RCC 7860 (cell line): ENCODE measurements at regions not wholly inside any gene's neighbourhood (a gene's known extent, or its start where the extent isn't known, plus 50 kb on each side); places are given as distances from the start of the nearest gene placed in this dataset.

Experiments used
- DNase-seq: peaks from one replicate; pipeline ENCODE4 v3.0.0-alpha.2; 2015; ENCODE audit warnings: low spot score
- FAIRE-seq: peaks from 2 replicates; lab custom pipeline; 2012; peaks lifted over from hg19 to GRCh38; lab: Jason Lieb, UNC

GRCh38 chr20:46811224-46812084, 83.2 kb upstream of the EYA2 start:
- FAIRE-seq = no peak
- no peak for DNase-seq

GRCh38 chr20:46814366-46815232, 80.0 kb upstream of the EYA2 start:
- peak; percentile 84 for DNase-seq

DNA sequence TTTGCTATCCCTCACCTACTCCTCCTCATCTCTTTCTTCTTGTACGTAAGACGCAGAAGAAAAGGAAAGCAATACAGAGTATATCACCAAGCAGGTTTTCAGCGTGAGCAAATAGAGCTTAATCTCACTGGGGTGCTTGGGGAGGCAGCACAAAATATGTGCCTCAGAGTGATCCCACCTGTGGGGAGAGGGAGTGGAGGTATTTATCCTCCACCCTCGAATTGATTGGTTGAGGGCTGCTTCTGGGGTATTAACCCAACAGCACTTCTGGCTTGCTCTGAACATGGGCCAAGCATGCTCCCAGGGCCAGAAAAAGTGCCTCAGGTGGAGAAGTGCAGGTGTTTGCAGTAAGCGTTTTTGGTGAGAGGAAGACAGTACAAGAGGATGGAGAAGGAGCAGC, 78.5 kb upstream of the EYA2 start:
- no peak for FAIRE-seq
- DNase-seq = no peak

More at GRCh38 chr20:46814366-46815232, 80.0 kb upstream of the EYA2 start:
- peak; percentile 88 for FAIRE-seq

DNA sequence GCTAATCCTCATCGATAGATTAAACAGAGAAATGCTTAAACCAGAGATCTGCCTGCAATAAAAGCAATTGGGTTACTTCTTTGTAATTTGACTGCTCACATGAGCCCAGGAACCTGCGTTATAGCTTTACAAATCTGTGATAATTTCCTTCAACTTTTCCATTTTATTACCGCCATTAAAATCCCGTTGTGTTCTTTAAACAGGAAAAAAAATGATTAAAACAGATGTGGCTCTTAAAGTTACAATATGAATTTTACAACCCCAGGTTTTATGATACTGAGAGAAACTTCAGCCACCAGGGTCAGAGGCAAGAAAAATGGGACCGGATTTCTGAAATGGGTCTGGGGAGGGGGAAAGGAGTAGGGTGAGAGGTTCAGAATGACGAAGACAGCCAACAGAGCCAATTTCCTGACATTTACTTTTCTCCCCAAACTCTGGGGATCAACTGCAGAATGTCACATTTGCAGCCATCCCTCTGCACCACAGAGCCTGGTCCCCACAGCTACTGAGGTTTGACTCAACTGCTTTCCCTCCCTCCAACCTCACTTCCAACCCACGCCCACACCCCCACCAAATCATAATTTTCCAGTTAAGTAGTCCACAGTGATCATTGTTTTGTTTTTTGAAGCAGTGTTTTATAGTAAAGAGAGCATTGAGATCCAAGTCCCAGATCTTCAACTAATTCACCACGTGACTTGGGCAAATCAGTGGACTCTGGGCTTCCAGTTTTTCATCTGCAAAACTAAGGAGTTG, 77.6 kb upstream of the EYA2 start:
- FAIRE-seq (no peak), DNase-seq (no peak)

- no peak for FAIRE-seq
- DNase-seq = no peak
Measured at GRCh38 chr20:46820682-46821081, 74.0 kb upstream of the EYA2 start.

- peak; percentile 51 for DNase-seq
- no peak for FAIRE-seq
Measured at GRCh38 chr20:46823271-46823751, 71.3 kb upstream of the EYA2 start.

DNA sequence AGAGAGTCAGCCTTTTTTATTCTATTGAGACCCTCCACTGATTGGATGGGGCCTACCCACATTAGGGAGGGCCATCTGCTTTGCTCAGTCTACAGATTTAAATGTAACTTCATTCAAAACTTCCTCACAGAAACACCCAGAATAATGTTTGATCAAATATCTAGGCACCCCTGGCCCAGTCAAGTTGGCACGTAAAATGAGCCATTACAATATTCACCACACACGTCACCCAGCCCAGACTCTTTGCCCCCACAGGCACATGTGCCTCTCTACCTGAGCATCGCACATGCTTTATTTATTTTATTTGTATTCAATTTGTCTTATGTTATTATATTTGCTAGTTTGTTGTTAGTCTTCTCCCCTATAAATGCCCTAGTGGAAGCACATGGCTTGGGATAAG, 70.9 kb upstream of the EYA2 start:
- no peak for FAIRE-seq

GRCh38 chr20:46826343-46826984, 68.2 kb upstream of the EYA2 start:
- FAIRE-seq (no peak), DNase-seq (no peak)

More for the DNA sequence above, 70.9 kb upstream of the EYA2 start:
- no peak for DNase-seq

GRCh38 chr20:46827718-46828458, 66.8 kb upstream of the EYA2 start:
- DNase-seq = no peak

GRCh38 chr20:46828471-46828870, 66.2 kb upstream of the EYA2 start:
- peak; percentile 41 for DNase-seq
- FAIRE-seq = no peak

More at GRCh38 chr20:46827718-46828458, 66.8 kb upstream of the EYA2 start:
- no peak for FAIRE-seq

- DNase-seq = no peak
- no peak for FAIRE-seq
Measured at GRCh38 chr20:46830886-46831632, 63.6 kb upstream of the EYA2 start.

- no peak for FAIRE-seq
- DNase-seq = no peak
Measured at GRCh38 chr20:46831633-46832011, 63.0 kb upstream of the EYA2 start.

DNA sequence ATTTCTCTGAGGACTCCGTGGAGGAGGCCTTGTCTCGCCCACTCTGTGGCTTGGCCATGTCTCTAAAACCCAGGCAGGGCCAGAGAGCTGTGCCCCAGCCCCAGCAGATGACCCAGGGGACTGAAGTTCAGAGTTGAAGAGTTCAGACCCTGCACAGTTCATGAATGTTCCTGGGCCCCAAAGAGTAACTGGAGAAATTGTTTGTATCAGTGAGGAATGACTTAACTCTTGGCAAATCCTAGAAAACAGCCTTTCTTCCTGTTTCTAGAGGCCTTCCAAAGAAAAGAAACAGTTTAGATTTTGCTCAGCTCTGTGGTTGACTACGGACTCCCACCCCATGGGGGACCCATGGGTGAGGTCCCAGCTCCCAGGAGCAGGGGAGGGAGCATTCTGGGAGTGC, 62.1 kb upstream of the EYA2 start:
- DNase-seq = no peak
- FAIRE-seq = no peak

- FAIRE-seq = no peak
- no peak for DNase-seq
Measured at GRCh38 chr20:46833360-46833759, 61.3 kb upstream of the EYA2 start.

DNA sequence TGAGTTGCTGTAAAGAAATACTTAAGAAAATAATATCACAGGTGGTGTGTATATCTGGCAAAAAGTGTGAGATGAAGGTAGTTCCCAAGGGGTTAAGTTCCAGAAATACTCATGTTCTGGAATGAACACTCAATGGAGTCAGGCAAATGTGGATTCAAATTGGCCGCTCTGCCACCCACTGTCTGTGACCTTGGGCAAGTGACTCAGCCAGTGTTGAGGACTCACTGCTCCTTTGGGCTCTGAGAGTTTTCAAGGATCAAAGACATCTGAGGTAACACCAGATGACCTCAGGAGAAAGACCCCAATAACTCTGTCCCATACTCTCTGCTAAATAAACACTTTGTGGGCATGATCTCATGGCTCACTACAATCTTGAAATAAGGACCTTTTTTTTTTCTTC, 59.2 kb upstream of the EYA2 start:
- FAIRE-seq (no peak), DNase-seq (no peak)

- FAIRE-seq = no peak
- DNase-seq = no peak
Measured at GRCh38 chr20:46837083-46837482, 57.6 kb upstream of the EYA2 start.

- FAIRE-seq (no peak), DNase-seq (no peak)
Measured at GRCh38 chr20:46838011-46838410, 56.6 kb upstream of the EYA2 start.

GRCh38 chr20:46840054-46840729, 54.5 kb upstream of the EYA2 start:
- no peak for DNase-seq
- FAIRE-seq = no peak
